Right cardiac atrium (tissue), 5 donors: ENCODE measurements at regions not wholly inside any gene's neighbourhood (a gene's known extent, or its start where the extent isn't known, plus 50 kb on each side); places are given as distances from the start of the nearest gene placed in this dataset.

Experiments
- ATAC-seq, 2 donors: fragments of 200-7000 bp; cut with Tn5 transposase; one replicate each; pipeline versions ENCODE4 v1.8.0 to v1.9.1; 2020; ENCODE audit warnings: moderate library complexity in 2 of 2, mild to moderate bottlenecking in 1 of 2
- DNase-seq, 3 donors: peaks; one replicate each; pipeline ENCODE4 v3.0.0-alpha.2; 2020
- H3K27ac ChIP-seq: one replicate; pipeline ENCODE4 v1.5.1; 2013; ENCODE audit warnings: mild to moderate bottlenecking, low read length, control low read depth, moderate library complexity
- H3K27me3 ChIP-seq: one replicate; pipeline ENCODE4 v1.6.1; 2013; ENCODE audit not compliant: control insufficient read depth, insufficient read depth
- H3K4me1 ChIP-seq: one replicate; pipeline ENCODE4 v1.6.1; 2013; ENCODE audit warnings: low read length; ENCODE audit not compliant: control insufficient read depth, insufficient read depth
- H3K4me3 ChIP-seq: one replicate; pipeline ENCODE4 v1.5.1; 2013; ENCODE audit warnings: low read length, control low read depth
- H3K9me3 ChIP-seq: one replicate; pipeline ENCODE4 v1.6.1; 2013; ENCODE audit warnings: low read length; ENCODE audit not compliant: control insufficient read depth
- WGBS: extraction: QIAGEN DNeasy Blood & Tissue Kit; methylation state at CpG from one replicate; pipeline ENCODE4 v1.1.7; 2013; 5-methylcytosine and 5-hydroxymethylcytosine counted together
- intact Hi-C, 4 donors: fragments of 100-400 bp; cut with DNase I; formaldehyde crosslinking; loops; one replicate each; pipeline versions ENCODE4 v1.11.0 to v1.14.0; 2022 to 2023
- donor health status: healthy with polysubstance abuse.
- donor health status: DM: no; HTN: yes; CAD: no.
- donor health status: DM: no; HTN: no; CAD: no.
- donor health status: DM: no; HTN: yes; CAD: no; lungs with severe emphysema.
- donor health status: DM: yes; HTN: yes; CAD: no.

DNA sequence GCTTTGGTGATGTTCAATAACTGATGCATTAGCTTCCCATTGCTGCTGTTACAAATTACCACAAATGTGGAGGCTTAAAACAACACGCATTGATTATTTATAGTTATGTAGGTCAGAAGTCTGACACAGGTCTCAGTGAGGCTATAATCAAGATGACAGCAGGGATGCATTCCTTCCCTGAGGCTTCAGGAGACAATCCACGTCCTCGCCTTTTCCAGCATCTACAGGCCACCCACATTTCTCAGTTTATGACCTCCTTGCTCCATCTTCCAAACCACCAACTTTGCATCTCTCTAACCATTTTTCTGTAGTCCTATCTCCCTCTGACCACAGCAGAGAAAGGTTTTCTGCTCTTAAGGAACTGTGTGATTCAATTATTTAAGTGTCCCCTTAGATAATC is 92.5 kb downstream of the GASK1B start:
- H3K4me3 ChIP-seq = no peak overlapping the region
- no peaks in the 10 kb centered on the region for H3K9me3 ChIP-seq
- ATAC-seq = no peak
- no peaks in the 10 kb centered on the region for H3K4me1 ChIP-seq
- WGBS = 92% methylated on average over 3 of the region's 3 CpGs
- intact Hi-C loops = no loop called here
- DNase-seq = no peak
- no peaks in the 10 kb centered on the region for H3K27me3 ChIP-seq
- H3K27ac ChIP-seq = no peak overlapping the region

DNA sequence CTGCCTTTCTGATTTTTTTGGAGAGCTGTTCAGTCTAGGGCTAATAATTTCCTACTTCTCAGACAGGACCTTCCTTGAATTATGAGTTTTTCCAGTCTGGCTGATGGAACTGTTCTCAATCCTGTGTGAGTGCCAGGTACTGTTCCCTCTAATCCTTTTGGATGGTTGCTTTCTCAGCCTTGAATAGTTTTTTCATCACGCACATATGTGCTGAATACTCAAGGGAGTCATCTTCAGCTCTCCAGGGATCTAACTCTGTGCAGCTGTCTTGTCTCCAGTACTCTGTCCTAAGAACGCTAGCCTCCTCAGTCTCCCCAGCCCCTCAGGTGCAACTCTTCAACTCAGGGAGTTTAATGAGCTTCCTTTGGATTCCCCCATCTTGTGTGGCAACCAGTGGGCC is 93.2 kb downstream of the GASK1B start:
- Histone ChIP-seq H3K4me1 (no peaks in the 10 kb centered on the region), H3K27ac (no peak overlapping the region), H3K9me3 (no peaks in the 10 kb centered on the region), H3K4me3 (no peak overlapping the region), H3K27me3 (no peaks in the 10 kb centered on the region)
- WGBS = 49% methylated on average over 2 of the region's 2 CpGs
- no peak for DNase-seq
- intact Hi-C loops = loop anchor here in 1 of 4 donors (10.0 kb wide), 1 partner anchor 45 kb away; no protein-coding TSS in a partner anchor
- no peak for ATAC-seq

DNA sequence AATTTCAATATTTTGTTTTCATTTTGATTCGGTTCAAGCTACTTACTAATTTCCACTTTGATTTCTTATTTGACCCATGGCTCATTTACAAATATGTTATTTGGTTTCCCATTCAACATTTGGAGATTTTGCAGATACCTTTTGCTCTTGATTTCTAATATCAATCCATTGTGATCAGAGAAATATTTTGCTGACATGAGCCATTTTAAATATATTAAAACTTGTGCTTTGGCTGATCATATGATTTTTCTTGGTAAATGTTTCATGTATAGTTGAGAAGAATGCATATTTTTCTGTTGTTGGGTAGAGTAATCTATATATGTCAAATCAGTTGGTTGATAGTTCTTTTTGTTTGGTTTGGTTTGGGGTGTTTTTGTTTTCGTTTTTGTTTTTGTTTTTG is 95.0 kb downstream of the GASK1B start:
- 97% methylated on average over 2 of the region's 2 CpGs for WGBS
- no peak overlapping the region for H3K4me3 ChIP-seq
- H3K9me3 ChIP-seq = no peaks in the 10 kb centered on the region
- intact Hi-C loops = loop anchor here in 1 of 4 donors (10.0 kb wide), 1 partner anchor 47 kb away; no protein-coding TSS in a partner anchor
- no peaks in the 10 kb centered on the region for H3K27me3 ChIP-seq
- no peaks in the 10 kb centered on the region for H3K4me1 ChIP-seq
- no peak for ATAC-seq
- DNase-seq = no peak
- H3K27ac ChIP-seq = no peak overlapping the region

DNA sequence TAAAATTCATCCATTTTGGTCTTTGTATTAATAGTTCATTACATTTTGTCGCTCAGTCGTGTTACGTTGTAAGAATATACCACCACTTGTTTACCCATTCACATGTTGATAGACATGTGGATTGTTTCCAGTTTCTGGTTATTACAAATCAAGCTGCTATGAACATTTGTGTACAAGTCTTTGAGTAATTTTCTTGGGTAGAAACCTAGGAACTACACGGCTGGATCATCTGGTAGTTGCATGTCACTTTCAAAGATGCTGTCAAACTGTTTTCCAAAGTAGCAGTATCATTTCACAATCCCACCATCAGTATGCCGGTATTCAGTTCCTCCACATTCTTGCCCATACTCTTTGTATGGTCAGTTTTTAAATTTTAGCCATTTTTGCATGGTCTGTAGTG is 98.0 kb downstream of the GASK1B start:
- WGBS = 88% methylated on average over 5 of the region's 5 CpGs
- no peak overlapping the region for H3K27ac ChIP-seq
- no peak overlapping the region for H3K4me3 ChIP-seq
- no peak for ATAC-seq
- intact Hi-C loops = loop anchor here in 1 of 4 donors (10.0 kb wide), 1 partner anchor 50 kb away; no protein-coding TSS in a partner anchor
- H3K9me3 ChIP-seq = no peaks in the 10 kb centered on the region
- H3K4me1 ChIP-seq = no peaks in the 10 kb centered on the region
- H3K27me3 ChIP-seq = no peaks in the 10 kb centered on the region
- no peak for DNase-seq

DNA sequence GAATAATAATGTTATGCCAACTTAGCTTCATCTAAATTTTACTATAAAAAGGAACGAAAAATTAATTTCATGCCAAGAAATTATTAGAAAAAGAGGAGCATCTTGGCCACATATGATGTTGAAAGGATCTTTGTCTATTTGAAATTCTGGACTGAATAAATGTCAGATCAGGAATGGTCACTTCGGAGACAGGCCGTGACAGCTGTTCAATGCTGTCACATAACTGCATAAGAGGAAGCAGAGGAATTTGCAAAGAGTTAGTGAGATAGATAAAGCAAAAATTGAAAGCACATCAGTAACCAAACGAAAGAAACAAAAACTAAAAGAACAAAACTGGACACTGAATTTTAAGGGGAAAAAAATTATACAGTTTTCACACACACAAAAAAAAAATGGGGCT is 100.9 kb downstream of the GASK1B start:
- H3K4me3 ChIP-seq = no peak overlapping the region
- DNase-seq (no peak), ATAC-seq (no peak)
- intact Hi-C loops = loop anchor here in 1 of 4 donors (10.0 kb wide), 1 partner anchor 53 kb away; no protein-coding TSS in a partner anchor
- H3K4me1 ChIP-seq = no peaks in the 10 kb centered on the region
- WGBS = 71% methylated on average over 4 of the region's 4 CpGs
- no peaks in the 10 kb centered on the region for H3K27me3 ChIP-seq
- H3K27ac ChIP-seq = no peak overlapping the region
- H3K9me3 ChIP-seq = no peaks in the 10 kb centered on the region

DNA sequence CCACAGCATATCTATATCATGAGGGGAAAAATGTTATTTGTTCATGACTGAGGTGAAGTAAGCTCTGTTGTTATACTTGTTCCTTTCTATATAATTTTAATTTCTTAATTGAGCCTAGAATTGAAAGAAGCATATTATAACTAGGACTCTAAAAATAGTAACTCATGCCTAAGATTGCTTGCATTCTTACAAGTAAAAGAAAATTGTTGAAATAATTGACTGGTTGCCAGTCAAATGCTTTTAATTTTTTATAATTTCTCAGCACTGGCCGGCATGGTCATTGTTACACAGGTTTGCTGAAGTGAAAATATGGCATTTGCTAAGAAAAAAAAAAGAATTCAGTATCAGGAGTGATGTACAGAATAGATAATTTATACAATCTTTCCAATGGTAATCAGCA is 104.8 kb downstream of the GASK1B start:
- intact Hi-C loops = no loop called here
- no peak for ATAC-seq
- DNase-seq = no peak
- H3K9me3 ChIP-seq = no peaks in the 10 kb centered on the region
- no peak overlapping the region for H3K27ac ChIP-seq
- H3K27me3 ChIP-seq = no peaks in the 10 kb centered on the region
- H3K4me3 ChIP-seq = no peak overlapping the region
- H3K4me1 ChIP-seq = peaks cover 1% of the 10 kb centered on the region
- WGBS = 31% methylated on average over 1 of the region's 1 CpG

DNA sequence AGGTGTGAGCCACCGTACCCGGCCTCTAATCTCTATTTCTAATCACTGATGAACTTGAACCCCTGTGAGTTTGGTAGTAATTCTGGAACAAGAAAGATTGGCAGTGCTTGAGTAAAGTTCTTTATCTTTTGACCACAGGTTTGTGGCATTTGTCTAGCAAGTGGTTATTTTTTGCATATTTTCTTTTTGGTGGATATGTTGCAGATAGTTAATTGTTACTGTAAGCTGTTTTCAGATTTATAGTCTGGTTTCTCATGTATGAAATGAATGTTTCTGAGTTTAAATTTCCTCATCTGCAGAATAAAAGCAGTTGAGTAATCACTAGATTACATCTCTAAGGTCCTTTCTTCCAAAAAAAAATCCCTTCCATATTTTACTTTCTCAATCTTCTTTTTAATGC is 105.2 kb downstream of the GASK1B start:
- Histone ChIP-seq H3K27me3 (no peaks in the 10 kb centered on the region), H3K9me3 (no peaks in the 10 kb centered on the region), H3K4me1 (peaks cover 1% of the 10 kb centered on the region), H3K4me3 (no peak overlapping the region), H3K27ac (no peak overlapping the region)
- ATAC-seq = no peak
- no peak for DNase-seq
- WGBS = 77% methylated on average over 2 of the region's 2 CpGs
- intact Hi-C loops = no loop called here

DNA sequence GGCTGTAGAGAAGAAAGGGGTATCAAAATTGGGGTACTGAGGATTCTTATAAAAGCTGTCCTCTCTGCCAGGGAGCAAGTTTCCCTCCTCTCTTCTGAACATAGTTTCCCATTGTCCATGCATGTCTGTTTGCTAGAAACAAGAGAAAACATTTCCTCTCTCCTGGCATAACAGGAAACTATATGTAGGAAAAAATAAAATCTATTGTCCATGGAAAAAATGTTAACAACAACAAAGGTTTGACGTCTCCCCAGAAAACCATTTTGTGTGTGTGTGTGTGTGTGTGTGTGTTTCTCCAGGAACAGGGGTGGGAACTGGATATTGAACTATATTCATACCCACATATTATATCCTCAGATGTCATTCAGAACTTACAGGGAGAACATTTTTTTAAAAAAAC is 107.2 kb downstream of the GASK1B start:
- H3K4me3 ChIP-seq = no peak overlapping the region
- intact Hi-C loops = no loop called here
- H3K9me3 ChIP-seq = no peaks in the 10 kb centered on the region
- peaks cover 1% of the 10 kb centered on the region for H3K4me1 ChIP-seq
- ATAC-seq (no peak), DNase-seq (no peak)
- 67% methylated on average over 1 of the region's 1 CpG for WGBS
- no peak overlapping the region for H3K27ac ChIP-seq
- no peaks in the 10 kb centered on the region for H3K27me3 ChIP-seq

DNA sequence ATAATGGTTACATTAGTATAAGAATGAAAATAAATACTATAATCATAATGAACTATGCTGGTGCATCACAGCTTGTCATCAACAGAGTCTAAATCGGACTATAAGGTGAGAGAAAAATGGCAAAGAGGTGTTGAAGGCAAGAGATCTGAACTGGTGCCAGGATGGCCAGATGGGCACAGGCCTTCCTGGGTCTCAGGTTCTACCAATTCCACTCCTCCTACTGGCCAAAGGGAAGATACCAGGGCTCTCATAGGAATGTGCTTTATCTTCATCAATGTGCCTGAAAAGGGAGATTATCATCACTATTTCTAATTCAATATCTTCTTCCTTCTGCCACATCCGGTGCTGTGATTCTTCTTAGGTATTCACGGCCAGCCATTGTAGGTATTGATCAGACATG is 107.6 kb downstream of the GASK1B start:
- ATAC-seq (no peak), DNase-seq (no peak)
- Histone ChIP-seq H3K4me1 (peaks cover 1% of the 10 kb centered on the region), H3K27me3 (no peaks in the 10 kb centered on the region), H3K4me3 (no peak overlapping the region), H3K9me3 (no peaks in the 10 kb centered on the region), H3K27ac (no peak overlapping the region)
- intact Hi-C loops = no loop called here
- WGBS = 43% methylated on average over 3 of the region's 3 CpGs

DNA sequence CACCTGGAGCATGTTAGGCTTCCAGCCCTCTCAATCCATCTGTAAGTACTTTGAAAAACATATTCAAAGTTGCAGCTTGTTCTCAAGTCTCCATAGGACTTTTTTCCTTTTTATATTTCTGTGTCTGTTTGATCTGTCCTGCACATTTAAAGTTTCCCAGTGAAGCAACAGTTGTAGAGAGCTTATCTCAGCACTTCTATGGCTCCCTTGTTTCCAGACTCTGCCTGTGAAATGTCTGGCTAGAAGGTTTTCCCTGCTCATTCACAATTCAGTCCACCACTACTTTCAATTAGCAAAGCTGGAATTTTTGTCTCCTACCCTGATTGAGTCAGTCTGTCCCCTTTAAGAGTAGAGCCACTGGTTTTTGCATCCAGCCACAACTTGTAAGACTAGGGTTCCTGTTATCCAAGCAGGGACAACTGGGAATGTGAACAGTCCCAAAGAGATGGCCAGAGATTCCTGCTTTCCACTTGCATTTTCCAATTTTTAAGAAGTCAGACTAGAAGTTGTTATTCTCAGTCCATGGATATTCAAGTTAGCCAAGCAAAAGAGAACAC is 116.1 kb downstream of the GASK1B start:
- Histone ChIP-seq H3K9me3 (no peaks in the 10 kb centered on the region), H3K27me3 (no peaks in the 10 kb centered on the region), H3K4me3 (no peak overlapping the region), H3K27ac (peak overlapping the region; percentile 30), H3K4me1 (no peaks in the 10 kb centered on the region)
- peak; percentile 65 to 82 for ATAC-seq
- no peak for DNase-seq
- intact Hi-C loops = loop anchor here in 1 of 4 donors (10.0 kb wide), 1 partner anchor 62 kb away; no protein-coding TSS in a partner anchor

DNA sequence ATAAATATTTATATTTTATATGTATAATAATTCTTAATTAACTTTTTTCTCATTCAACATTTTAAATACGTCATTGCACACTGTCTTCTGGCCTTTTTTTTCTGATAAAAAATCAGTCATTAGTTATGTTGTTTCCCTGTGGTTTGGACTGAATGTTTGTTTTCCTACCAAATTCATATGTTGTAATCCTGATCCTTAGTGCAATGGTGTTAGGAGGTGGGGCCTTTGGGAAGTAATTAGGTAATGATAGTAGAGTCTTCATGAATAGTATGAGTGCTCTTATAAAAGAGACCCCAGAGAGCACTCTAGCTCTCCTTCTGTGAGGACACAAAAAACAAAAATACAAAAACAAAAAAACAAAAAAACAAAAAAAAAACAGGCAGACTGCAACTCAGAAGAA is 117.2 kb downstream of the GASK1B start:
- Histone ChIP-seq H3K4me3 (no peak overlapping the region), H3K27me3 (no peaks in the 10 kb centered on the region), H3K9me3 (no peaks in the 10 kb centered on the region), H3K4me1 (no peaks in the 10 kb centered on the region), H3K27ac (no peak overlapping the region)
- DNase-seq (no peak), ATAC-seq (peak; percentile 22 to 32)
- intact Hi-C loops = loop anchor here in 1 of 4 donors (10.0 kb wide), 1 partner anchor 61 kb away; no protein-coding TSS in a partner anchor
- WGBS = 67% methylated on average over 1 of the region's 1 CpG

DNA sequence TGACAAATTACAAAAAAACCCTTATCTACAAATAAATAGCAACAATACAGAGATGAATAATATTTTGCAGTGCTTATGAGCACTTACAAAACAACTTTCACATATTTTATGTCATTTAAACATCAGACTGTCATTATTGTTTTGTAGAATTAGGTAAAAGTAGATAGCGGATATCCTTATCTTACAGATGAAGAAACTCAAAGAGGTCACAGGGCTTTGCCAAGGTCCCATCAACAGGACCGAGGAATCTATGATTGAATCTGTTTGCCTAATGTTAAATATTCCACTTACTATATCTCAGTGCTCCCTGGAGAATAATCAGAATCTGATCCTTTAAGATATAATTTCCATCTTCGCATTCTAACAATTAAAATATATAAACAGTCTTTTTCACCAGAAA is 119.0 kb downstream of the GASK1B start:
- intact Hi-C loops = loop anchor here in 1 of 4 donors (10.0 kb wide), 1 partner anchor 59 kb away; no protein-coding TSS in a partner anchor
- no peaks in the 10 kb centered on the region for H3K9me3 ChIP-seq
- no peaks in the 10 kb centered on the region for H3K4me1 ChIP-seq
- no peak overlapping the region for H3K27ac ChIP-seq
- H3K4me3 ChIP-seq = no peak overlapping the region
- ATAC-seq (no peak), DNase-seq (no peak)
- 72% methylated on average over 3 of the region's 3 CpGs for WGBS
- no peaks in the 10 kb centered on the region for H3K27me3 ChIP-seq
